ENCODE measurements at regions not wholly inside any gene's neighbourhood (a gene's known extent, or its start where the extent isn't known, plus 50 kb on each side); places are given as distances from the start of the nearest gene placed in this dataset.
"Not testable (repeated sequence)": the region's sequence is repeated elsewhere in the genome, so short reads cannot be mapped to it uniquely, and the experiment has no call there.

DNA sequence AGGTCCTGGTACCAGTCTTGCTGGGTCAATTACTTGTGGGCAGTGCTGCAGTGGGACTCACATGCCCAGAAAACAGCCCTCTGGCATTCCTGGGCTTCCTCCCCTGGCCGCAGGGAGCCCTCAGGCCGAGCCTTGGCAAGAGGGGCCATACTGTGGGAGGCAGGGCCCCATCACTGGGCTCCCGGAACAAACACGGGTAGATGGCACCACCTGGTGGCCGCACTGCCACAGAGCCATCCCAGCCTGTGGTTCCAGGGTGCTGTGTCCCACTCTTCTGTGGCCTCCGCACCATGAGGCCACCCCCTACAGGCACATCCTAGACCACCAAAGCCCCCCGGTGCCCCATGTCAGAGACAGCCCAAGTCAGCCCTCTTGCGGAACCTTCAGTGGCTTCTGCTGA is 123.3 kb upstream of the ZSCAN2 start:
- TF ChIP-seq, protein P1, sequence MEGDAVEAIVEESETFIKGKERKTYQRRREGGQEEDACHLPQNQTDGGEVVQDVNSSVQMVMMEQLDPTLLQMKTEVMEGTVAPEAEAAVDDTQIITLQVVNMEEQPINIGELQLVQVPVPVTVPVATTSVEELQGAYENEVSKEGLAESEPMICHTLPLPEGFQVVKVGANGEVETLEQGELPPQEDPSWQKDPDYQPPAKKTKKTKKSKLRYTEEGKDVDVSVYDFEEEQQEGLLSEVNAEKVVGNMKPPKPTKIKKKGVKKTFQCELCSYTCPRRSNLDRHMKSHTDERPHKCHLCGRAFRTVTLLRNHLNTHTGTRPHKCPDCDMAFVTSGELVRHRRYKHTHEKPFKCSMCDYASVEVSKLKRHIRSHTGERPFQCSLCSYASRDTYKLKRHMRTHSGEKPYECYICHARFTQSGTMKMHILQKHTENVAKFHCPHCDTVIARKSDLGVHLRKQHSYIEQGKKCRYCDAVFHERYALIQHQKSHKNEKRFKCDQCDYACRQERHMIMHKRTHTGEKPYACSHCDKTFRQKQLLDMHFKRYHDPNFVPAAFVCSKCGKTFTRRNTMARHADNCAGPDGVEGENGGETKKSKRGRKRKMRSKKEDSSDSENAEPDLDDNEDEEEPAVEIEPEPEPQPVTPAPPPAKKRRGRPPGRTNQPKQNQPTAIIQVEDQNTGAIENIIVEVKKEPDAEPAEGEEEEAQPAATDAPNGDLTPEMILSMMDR (IDR thresholded peaks at IDR 0.05) = not testable (repeated sequence)
- not testable (repeated sequence) for TF ChIP-seq POLR2A (IDR thresholded peaks at IDR 0.05)

Measured in body of pancreas (tissue), 4 donors.